ENCODE measurements at regions not wholly inside any gene's neighbourhood (a gene's known extent, or its start where the extent isn't known, plus 50 kb on each side); places are given as distances from the start of the nearest gene placed in this dataset.

- no peaks in the 10 kb centered on the region for H3K27me3 ChIP-seq (replicated peaks; ENCODE audit: control insufficient read depth, insufficient read depth, low read length)
- no peak overlapping the region for H3K4me3 ChIP-seq (replicated peaks; ENCODE audit: low read depth, low read length)
- H3K36me3 ChIP-seq (ENCODE audit: control insufficient read depth, insufficient read depth, low read length) = no peaks in the 10 kb centered on the region
- no peak for DNase-seq (ENCODE audit: extremely low read depth, insufficient read length)
- TF ChIP-seq CTCF (IDR thresholded peaks at IDR 0.05; ENCODE audit: insufficient read depth, low read length, poor library complexity, severe bottlenecking) = no peak
Measured at GRCh38 chr5:169512385-169512784, 71.2 kb upstream of the SPDL1 start.

- Histone ChIP-seq H3K36me3 (ENCODE audit: control insufficient read depth, insufficient read depth, low read length) (no peaks in the 10 kb centered on the region), H3K27me3 (replicated peaks; ENCODE audit: control insufficient read depth, insufficient read depth, low read length) (no peaks in the 10 kb centered on the region), H3K4me3 (replicated peaks; ENCODE audit: low read depth, low read length) (no peak overlapping the region)
- no peak for DNase-seq (ENCODE audit: extremely low read depth, insufficient read length)
- no peak for TF ChIP-seq CTCF (IDR thresholded peaks at IDR 0.05; ENCODE audit: insufficient read depth, low read length, poor library complexity, severe bottlenecking)
Measured at GRCh38 chr5:169511708-169512107, 71.9 kb upstream of the SPDL1 start.

- Histone ChIP-seq H3K36me3 (ENCODE audit: control insufficient read depth, insufficient read depth, low read length) (no peaks in the 10 kb centered on the region), H3K27me3 (replicated peaks; ENCODE audit: control insufficient read depth, insufficient read depth, low read length) (no peaks in the 10 kb centered on the region), H3K4me3 (replicated peaks; ENCODE audit: low read depth, low read length) (no peak overlapping the region)
- DNase-seq (ENCODE audit: extremely low read depth, insufficient read length) = no peak
- TF ChIP-seq CTCF (IDR thresholded peaks at IDR 0.05; ENCODE audit: insufficient read depth, low read length, poor library complexity, severe bottlenecking) = no peak
Measured at GRCh38 chr5:169507051-169507450, 76.5 kb upstream of the SPDL1 start.

- Histone ChIP-seq H3K4me3 (replicated peaks; ENCODE audit: low read depth, low read length) (no peak overlapping the region), H3K27me3 (replicated peaks; ENCODE audit: control insufficient read depth, insufficient read depth, low read length) (no peaks in the 10 kb centered on the region), H3K36me3 (ENCODE audit: control insufficient read depth, insufficient read depth, low read length) (no peaks in the 10 kb centered on the region)
- no peak for TF ChIP-seq CTCF (IDR thresholded peaks at IDR 0.05; ENCODE audit: insufficient read depth, low read length, poor library complexity, severe bottlenecking)
- DNase-seq (ENCODE audit: extremely low read depth, insufficient read length) = no peak
Measured at GRCh38 chr5:169503886-169504285, 79.7 kb upstream of the SPDL1 start.

GRCh38 chr5:169499990-169500505 is 83.5 kb upstream of the SPDL1 start:
- DNase-seq (ENCODE audit: extremely low read depth, insufficient read length) = no peak
- no peak for TF ChIP-seq CTCF (IDR thresholded peaks at IDR 0.05; ENCODE audit: insufficient read depth, low read length, poor library complexity, severe bottlenecking)
- no peaks in the 10 kb centered on the region for H3K36me3 ChIP-seq (ENCODE audit: control insufficient read depth, insufficient read depth, low read length)
- no peak overlapping the region for H3K4me3 ChIP-seq (replicated peaks; ENCODE audit: low read depth, low read length)
- H3K27me3 ChIP-seq (replicated peaks; ENCODE audit: control insufficient read depth, insufficient read depth, low read length) = no peaks in the 10 kb centered on the region

GRCh38 chr5:169496878-169497277 is 86.7 kb upstream of the SPDL1 start:
- no peaks in the 10 kb centered on the region for H3K27me3 ChIP-seq (replicated peaks; ENCODE audit: control insufficient read depth, insufficient read depth, low read length)
- no peak overlapping the region for H3K4me3 ChIP-seq (replicated peaks; ENCODE audit: low read depth, low read length)
- H3K36me3 ChIP-seq (ENCODE audit: control insufficient read depth, insufficient read depth, low read length) = no peaks in the 10 kb centered on the region
- no peak for DNase-seq (ENCODE audit: extremely low read depth, insufficient read length)
- TF ChIP-seq CTCF (IDR thresholded peaks at IDR 0.05; ENCODE audit: insufficient read depth, low read length, poor library complexity, severe bottlenecking) = no peak

All from GM06990 (cell line).